ENCODE measurements at regions not wholly inside any gene's neighbourhood (a gene's known extent, or its start where the extent isn't known, plus 50 kb on each side); places are given as distances from the start of the nearest gene placed in this dataset.

- peak; percentile 91 for DNase-seq
Measured at GRCh38 chr5:123785162-123786071, 273.4 kb downstream of the CSNK1G3 start.

- no peak for DNase-seq
Measured at GRCh38 chr5:123783421-123783820, 271.4 kb downstream of the CSNK1G3 start.

- no peak for DNase-seq
Measured at GRCh38 chr5:123778641-123779040, 266.7 kb downstream of the CSNK1G3 start.

DNA sequence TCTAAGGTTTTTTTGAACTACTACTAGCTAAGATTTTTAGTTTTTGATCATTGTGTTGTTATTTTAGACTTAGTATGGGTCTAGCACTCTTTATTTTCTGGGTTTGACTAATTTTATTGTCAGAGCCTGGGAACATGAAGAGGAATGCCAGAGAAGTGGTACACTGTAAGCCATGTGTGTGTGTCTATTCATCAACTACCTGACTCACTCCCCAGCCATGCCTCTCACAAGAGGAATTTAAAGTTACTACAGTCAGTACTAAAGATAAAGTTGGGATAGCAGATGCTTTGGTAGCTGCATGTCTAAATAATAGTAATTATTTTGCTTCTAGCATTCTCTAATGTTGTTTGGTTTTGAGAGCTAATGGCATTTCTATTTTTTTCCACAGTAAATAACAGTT lies 264.8 kb downstream of the CSNK1G3 start:
- no peak for DNase-seq

- no peak for DNase-seq
Measured at GRCh38 chr5:123771715-123772114, 259.7 kb downstream of the CSNK1G3 start.

DNA sequence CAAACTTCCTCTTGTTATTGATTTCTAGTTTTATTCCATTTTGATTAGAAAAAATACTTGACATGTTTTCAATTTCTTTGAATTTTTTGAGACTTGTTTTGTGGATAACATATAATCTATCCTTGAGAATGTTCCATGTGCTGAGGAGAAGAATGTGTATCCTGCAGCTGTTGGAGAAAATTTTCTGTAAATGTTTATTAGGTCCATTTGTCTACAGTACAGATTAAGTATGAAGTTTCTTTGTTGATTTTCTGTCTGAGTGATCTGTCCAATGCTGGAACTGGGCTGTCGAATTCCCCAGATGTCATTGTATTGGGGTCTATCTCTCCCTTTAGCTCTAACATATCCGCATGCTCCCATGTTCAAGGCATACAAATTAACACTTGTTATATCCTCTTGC lies 251.2 kb downstream of the CSNK1G3 start:
- no peak for DNase-seq

DNA sequence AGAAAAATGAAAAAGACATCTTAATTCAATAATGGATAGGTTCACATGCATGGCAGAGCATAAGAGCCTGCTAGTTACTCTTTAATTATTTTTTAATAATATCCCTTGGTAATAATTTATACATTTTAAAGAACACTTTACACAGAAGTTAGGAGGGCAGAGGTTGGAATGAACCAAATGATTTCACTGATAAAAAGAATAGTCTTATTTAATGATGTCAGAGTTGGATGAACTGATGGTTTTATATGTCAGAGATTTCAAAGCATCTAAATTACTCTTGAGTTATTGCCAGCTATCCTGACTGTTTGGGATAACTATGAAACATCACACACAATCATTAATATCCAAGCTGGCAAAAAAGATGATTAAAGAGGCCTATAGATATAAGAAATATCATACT lies 244.8 kb downstream of the CSNK1G3 start:
- DNase-seq, result no peak

DNA sequence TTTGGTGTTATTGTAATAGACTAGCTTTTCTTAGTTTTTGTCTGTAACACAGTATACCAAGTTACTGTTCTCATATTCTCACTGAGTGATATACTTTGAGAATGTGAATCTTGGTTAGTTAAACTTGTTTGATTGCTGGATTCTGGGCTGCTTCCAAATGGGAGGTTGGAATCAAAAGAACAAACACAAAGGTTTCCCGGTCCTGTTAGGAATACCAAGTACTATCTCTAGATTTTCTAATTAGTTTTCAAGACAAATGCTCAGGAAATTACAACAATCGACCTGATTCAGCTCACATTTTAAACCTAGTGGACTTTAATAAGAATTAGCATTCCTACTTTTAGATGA lies 244.3 kb downstream of the CSNK1G3 start:
- no peak for DNase-seq

- no peak for DNase-seq
Measured at GRCh38 chr5:123755653-123756317, 243.8 kb downstream of the CSNK1G3 start.

- DNase-seq, result no peak
Measured at GRCh38 chr5:123754908-123755307, 242.9 kb downstream of the CSNK1G3 start.

DNA sequence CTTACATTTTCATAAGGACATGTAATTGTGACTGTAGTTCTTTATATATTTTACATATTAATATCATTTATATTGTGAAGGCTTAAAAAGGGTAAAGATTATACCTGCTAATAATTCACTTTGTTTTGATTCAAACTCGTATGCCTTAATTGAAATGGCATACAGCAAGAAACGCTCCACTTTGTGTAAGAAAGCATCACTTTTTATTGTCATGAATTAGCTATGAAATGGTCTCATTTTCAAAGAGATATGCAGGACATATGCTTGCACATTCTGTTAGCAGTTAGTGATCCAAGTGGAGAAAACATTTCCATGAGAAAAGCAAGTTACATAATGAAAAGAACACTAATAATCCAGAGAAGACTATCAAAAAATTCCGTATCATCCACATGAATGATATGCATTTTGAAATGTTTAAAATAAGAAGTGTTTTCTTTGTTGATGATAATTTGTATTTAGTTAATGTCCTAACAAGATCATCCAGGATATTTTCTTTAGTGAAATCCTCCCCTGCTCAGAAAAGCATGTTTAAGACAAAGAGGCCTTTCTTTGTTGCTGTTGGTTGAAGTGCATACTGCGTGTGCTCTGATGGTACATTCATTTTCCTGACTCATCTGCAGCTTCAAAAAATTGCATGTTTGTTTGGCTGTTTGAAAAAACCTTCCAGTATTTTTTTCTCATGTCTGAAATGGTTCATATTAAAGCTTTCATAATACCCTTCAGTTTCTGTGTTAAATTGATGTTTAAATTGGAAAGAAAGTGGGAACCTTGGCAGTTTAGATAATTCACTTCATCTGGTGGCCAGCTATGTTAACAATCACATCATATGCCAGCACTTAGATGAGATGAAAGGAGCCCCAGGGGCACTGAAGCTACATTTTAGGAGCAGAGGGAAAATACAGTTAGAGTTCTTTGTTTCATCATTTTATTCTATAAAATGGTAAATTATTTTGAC lies 242.2 kb downstream of the CSNK1G3 start:
- no peak for DNase-seq

GRCh38 chr5:123753180-123753936 lies 241.4 kb downstream of the CSNK1G3 start:
- DNase-seq, result no peak

- no peak for DNase-seq
Measured at GRCh38 chr5:123752552-123753179, 240.7 kb downstream of the CSNK1G3 start.

- no peak for DNase-seq
Measured at GRCh38 chr5:123751670-123752069, 239.7 kb downstream of the CSNK1G3 start.

DNA sequence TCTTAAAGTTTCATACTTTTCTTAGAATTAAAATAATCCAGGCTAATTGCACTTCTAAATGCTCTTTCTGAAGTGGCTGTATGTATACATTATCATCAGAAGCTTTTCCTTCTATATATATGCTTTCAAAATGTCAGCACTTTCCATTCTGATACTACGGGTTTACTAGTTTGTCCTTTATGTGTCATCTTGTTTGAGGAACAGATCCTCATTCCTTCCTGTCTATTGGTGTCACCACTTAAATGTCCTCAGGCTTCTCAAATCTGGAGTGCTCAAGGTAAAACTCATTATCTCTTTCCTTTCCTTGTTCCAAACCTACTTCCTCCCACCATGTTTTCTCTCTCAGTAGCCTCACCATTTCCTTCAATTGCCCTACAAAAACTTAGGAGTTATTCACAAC lies 236.3 kb downstream of the CSNK1G3 start:
- no peak for DNase-seq

DNA sequence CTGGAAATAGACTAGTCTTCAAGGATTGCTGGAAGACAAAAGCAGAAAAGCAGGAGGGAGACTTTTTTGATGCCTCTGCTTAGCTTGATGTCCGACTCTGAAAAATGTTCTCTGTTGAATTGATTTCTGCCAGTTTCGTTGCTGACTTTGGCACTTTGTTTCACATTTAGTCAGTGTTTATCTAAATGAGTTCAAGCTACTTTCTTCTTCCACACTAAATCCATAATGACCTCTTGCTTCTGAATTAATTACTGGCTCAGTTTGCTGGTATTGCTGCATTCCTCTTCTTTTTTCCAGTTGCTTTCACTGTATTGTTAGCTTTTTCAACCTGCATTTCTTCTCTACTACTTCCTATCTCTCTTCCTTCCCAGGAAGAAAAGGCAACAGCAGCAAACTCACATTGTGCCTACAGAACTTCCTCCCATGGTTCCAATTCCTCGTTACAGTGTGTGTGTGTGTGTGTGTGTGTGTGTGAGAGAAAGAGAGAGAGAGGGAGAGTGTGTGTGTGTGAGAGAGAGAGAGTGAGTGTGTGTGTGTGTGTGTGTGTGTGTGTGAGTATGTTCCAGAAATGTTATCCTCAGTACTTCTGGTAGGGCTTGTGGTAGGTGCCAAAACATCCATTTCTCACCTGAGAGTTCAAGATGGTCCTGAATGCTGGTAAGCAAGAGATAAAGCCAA lies 234.8 kb downstream of the CSNK1G3 start:
- no peak for DNase-seq

DNA sequence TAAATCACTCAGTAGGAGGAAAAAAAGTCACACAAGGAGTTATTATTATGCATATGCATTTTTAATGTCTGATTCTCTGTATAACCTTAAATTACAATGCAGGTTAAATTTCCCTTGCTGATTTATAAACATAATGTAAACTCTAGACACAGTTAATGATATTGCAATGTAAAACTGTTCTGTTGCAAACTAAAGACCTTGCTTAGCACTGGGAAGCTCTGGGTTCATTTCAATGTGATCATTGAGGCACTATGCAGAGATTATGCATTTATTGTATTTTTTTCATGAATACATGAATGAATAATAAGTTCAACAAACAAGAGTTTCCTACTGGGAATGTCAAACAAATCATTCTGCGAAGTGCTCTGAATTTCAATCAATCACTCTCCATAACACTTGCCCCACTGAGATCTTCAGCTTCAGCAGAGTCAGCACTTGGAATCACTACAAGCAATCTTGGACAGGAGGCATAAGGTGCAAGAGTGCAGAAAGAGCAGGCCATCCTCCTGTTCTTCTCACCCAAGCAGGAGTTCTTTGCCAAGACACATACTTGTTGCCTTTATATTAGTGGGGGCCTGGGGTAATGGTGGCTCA lies 232.1 kb downstream of the CSNK1G3 start:
- DNase-seq, result no peak

- no peak for DNase-seq
Measured at GRCh38 chr5:123735384-123735783, 223.4 kb downstream of the CSNK1G3 start.

GRCh38 chr5:123732257-123732656 lies 220.3 kb downstream of the CSNK1G3 start:
- no peak for DNase-seq

DNA sequence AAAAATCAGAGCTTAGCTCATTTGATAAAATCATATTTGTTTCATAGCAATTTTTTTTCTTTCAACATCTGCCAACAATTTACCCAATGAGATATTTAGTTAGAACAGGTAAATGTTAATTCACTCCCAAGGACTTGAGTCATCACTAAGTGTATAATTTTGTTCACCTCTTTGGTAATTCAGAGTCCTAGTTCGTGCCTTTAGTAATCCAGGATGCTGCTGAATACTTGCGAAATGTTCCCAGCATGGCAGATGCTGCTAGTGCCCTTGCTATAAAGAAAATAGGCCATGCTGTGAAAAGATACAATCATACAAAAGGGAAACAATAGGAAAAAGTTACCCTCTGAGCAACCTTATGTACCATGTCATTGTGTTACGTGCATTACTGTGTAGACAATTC lies 210.5 kb downstream of the CSNK1G3 start:
- no peak for DNase-seq

DNA sequence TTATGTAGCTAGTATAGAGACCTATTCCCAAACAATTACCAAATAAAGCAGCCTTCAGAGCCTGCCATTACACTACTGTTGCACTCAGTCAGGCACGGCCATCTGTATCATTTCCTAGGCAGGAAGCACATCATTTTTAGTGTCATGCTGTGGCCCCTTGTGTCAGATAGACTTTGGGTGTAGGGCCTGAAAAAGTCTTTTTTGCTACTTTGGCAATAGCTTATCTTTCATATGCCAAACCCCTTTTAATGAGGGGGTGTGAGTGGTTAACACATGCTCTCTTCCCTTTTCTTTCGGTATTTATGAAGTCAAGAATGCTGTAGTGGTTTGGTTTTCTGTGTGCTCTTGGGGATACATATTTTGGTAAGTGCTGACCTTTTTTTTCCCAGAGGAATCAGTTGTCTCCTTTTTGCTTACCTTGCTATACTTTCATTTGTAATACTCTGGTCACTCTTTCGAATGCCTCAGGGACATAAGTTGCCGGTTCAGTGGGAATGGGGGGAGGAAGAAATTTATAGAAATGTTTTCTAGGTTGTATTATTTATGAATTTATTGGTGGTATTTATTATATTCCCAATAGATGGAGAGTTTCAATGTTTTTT lies 209.8 kb downstream of the CSNK1G3 start:
- DNase-seq, result no peak
